OCI-LY7 (cell line): ENCODE measurements at regions not wholly inside any gene's neighbourhood (a gene's known extent, or its start where the extent isn't known, plus 50 kb on each side); places are given as distances from the start of the nearest gene placed in this dataset.

Experiments
- BruUV-seq: library from RNA; stranded (reverse); fragments of 400-500 nt; replicated peaks from 2 replicates; lab custom pipeline; 2021; lab: Mats Ljungman, UMichigan
- CTCF ChIA-PET: fragments of 300-600 bp; sonication (Branson Sonifier 250); formaldehyde crosslinking; loops from one replicate; lab custom pipeline; 2022; ENCODE audit warnings: antibody characterized with exemption; ENCODE audit not compliant: unreplicated experiment; lab: Charles Lee
- POLR2A ChIA-PET: fragments of 300-600 bp; sonication (Branson Sonifier 250); formaldehyde crosslinking; loops from one replicate; lab custom pipeline; 2022; ENCODE audit warnings: antibody characterized with exemption; lab: Charles Lee
- DNase-seq: peaks from one replicate; pipeline ENCODE4 v3.0.0-alpha.2; 2015; ENCODE audit warnings: low spot score
- H2AFZ ChIP-seq: fragments of 200-600 bp; sonication (generic), shearing (Covaris generic); 2 replicates; pipeline ENCODE4 v1.6.1; 2014; ENCODE audit warnings: mild to moderate bottlenecking, antibody characterized with exemption, low read length, moderate library complexity
- H3K27ac ChIP-seq: fragments of 200-600 bp; sonication (generic); 2 replicates; pipeline ENCODE4 v1.5.1; 2014; ENCODE audit warnings: mixed run types, low read depth, mild to moderate bottlenecking, moderate library complexity, low read length, inconsistent platforms; ENCODE audit not compliant: poor library complexity, severe bottlenecking
- H3K36me3 ChIP-seq: fragments of 200-600 bp; sonication (generic); 2 replicates; pipeline ENCODE4 v1.6.1; 2014; ENCODE audit warnings: mild to moderate bottlenecking, antibody characterized with exemption, low read length, moderate library complexity, mixed read lengths; ENCODE audit not compliant: insufficient read depth
- H3K4me1 ChIP-seq: fragments of 200-600 bp; sonication (generic); 2 replicates; pipeline ENCODE4 v1.5.1; 2014; ENCODE audit warnings: mild to moderate bottlenecking, low read length; ENCODE audit not compliant: insufficient read depth, poor library complexity, severe bottlenecking
- H3K4me2 ChIP-seq: fragments of 200-600 bp; sonication (generic); 2 replicates; pipeline ENCODE4 v1.6.1; 2014; ENCODE audit warnings: mild to moderate bottlenecking, low read length
- H3K4me3 ChIP-seq: fragments of 200-600 bp; sonication (generic); 2 replicates; pipeline ENCODE4 v1.5.1; 2014; ENCODE audit warnings: mild to moderate bottlenecking, low read depth, low read length; ENCODE audit not compliant: poor library complexity, severe bottlenecking
- H3K79me2 ChIP-seq: fragments of 200-600 bp; sonication (generic); 2 replicates; pipeline ENCODE4 v1.6.1; 2016; ENCODE audit warnings: low read depth, mild to moderate bottlenecking, low read length, moderate library complexity, mixed read lengths; ENCODE audit not compliant: insufficient read depth
- H3K9me2 ChIP-seq: fragments of 200-600 bp; sonication (generic); 2 replicates; pipeline ENCODE4 v1.6.1; 2016; ENCODE audit warnings: mild to moderate bottlenecking, low read length, mixed read lengths; ENCODE audit not compliant: insufficient read depth
- H3K9me3 ChIP-seq: fragments of 200-600 bp; sonication (generic); 2 replicates; pipeline ENCODE4 v1.6.1; 2014; ENCODE audit warnings: mild to moderate bottlenecking, mixed run types, low read length, mixed read lengths
- H4K20me1 ChIP-seq: fragments of 200-600 bp; sonication (generic); 2 replicates; pipeline ENCODE4 v1.6.1; 2014; ENCODE audit warnings: mild to moderate bottlenecking, antibody characterized with exemption, low read length, moderate library complexity, mixed read lengths; ENCODE audit not compliant: insufficient read depth
- CTCF ChIP-seq: fragments of 200-600 bp; sonication (generic); conservative IDR thresholded peaks from 2 replicates; pipeline ENCODE4 v1.5.1; 2014; ENCODE audit warnings: mild to moderate bottlenecking, antibody characterized with exemption, low read length, moderate library complexity, mixed read lengths
- EZH2phosphoT487 ChIP-seq: fragments of 200-600 bp; sonication (generic); IDR thresholded peaks from 2 replicates; pipeline ENCODE4 v1.6.1; 2018; ENCODE audit warnings: low read depth, borderline replicate concordance, mild to moderate bottlenecking, mixed run types, antibody characterized with exemption, low read length, moderate library complexity, mixed read lengths
- intact Hi-C: fragments of 100-400 bp; cut with micrococcal nuclease; formaldehyde crosslinking; loops from one replicate; pipeline ENCODE4 v1.10.0; 2022; ENCODE audit not compliant: unreplicated experiment

- CTCF ChIA-PET, result no interaction called here
- Histone ChIP-seq H3K36me3 (no peaks in the 10 kb centered on the region), H3K27ac (no peak overlapping the region), H3K79me2 (no peaks in the 10 kb centered on the region), H3K4me2 (no peak overlapping the region), H3K9me3 (0 out of 2 replicates have a peak, but pooled peaks cover 6% of the 10 kb centered on the region), H4K20me1 (no peaks in the 10 kb centered on the region), H3K4me3 (no peak overlapping the region), H3K4me1 (no peaks in the 10 kb centered on the region), H2AFZ (no peak overlapping the region), H3K9me2 (no peaks in the 10 kb centered on the region)
- TF ChIP-seq EZH2phosphoT487 (no peak), CTCF (no peak)
- BruUV-seq, result no TSS peak
- POLR2A ChIA-PET, result no interaction called here
- intact Hi-C loops, result no loop called here
- DNase-seq, result no peak
Observed at GRCh38 chrX:1099146-1099770, 113.2 kb downstream of the CRLF2 start.

GRCh38 chrX:1097328-1097727, 115.1 kb downstream of the CRLF2 start:
- H3K4me1 ChIP-seq, result no peaks in the 10 kb centered on the region
- H3K9me3 ChIP-seq, result 0 out of 2 replicates have a peak, but pooled peaks cover 6% of the 10 kb centered on the region
- ChIA-PET CTCF (no interaction called here), POLR2A (no interaction called here)
- no peak overlapping the region for H2AFZ ChIP-seq
- H3K27ac ChIP-seq, result no peak overlapping the region
- H3K79me2 ChIP-seq, result no peaks in the 10 kb centered on the region
- no TSS peak for BruUV-seq
- no peaks in the 10 kb centered on the region for H3K36me3 ChIP-seq
- no peak for TF ChIP-seq EZH2phosphoT487
- no peak for TF ChIP-seq CTCF
- H3K4me3 ChIP-seq, result no peak overlapping the region
- intact Hi-C loops, result no loop called here
- H4K20me1 ChIP-seq, result no peaks in the 10 kb centered on the region
- H3K9me2 ChIP-seq, result no peaks in the 10 kb centered on the region
- no peak for DNase-seq
- H3K4me2 ChIP-seq, result no peak overlapping the region

- Histone ChIP-seq H3K79me2 (no peaks in the 10 kb centered on the region), H4K20me1 (no peaks in the 10 kb centered on the region), H2AFZ (no peak overlapping the region), H3K4me1 (no peaks in the 10 kb centered on the region), H3K9me3 (0 out of 2 replicates have a peak, but pooled peaks cover 6% of the 10 kb centered on the region), H3K27ac (no peak overlapping the region), H3K4me3 (no peak overlapping the region), H3K36me3 (no peaks in the 10 kb centered on the region), H3K4me2 (no peak overlapping the region), H3K9me2 (no peaks in the 10 kb centered on the region)
- intact Hi-C loops, result no loop called here
- DNase-seq, result no peak
- BruUV-seq, result no TSS peak
- ChIA-PET CTCF (no interaction called here), POLR2A (no interaction called here)
- TF ChIP-seq EZH2phosphoT487 (no peak), CTCF (no peak)
Observed at GRCh38 chrX:1094566-1095333, 117.7 kb downstream of the CRLF2 start.
